ENCODE measurements at regions not wholly inside any gene's neighbourhood (a gene's known extent, or its start where the extent isn't known, plus 50 kb on each side); places are given as distances from the start of the nearest gene placed in this dataset.

DNA sequence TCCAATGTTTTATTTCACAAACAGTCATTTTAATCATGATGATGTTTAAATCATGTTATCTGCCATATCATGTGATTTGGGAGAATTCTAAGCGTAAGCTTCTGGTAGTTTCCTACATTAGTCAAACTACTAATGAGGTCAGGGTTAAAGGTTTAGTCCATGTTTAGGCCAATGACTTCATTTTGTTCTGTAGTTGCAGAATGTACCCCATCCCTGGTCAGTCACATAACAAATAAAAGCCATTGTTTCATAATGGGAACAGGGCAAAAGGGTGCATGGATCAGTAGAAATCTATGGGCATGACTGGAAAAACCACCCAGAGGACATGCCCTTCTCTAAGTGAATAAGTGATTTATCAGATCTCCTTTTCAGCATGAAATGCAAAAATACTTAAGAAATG is 138.4 kb upstream of the ABCB5 start:
- 92 to 100% methylated on average over 1 of the region's 1 CpG for whole genome bisulfite sequencing, 2 donors

DNA sequence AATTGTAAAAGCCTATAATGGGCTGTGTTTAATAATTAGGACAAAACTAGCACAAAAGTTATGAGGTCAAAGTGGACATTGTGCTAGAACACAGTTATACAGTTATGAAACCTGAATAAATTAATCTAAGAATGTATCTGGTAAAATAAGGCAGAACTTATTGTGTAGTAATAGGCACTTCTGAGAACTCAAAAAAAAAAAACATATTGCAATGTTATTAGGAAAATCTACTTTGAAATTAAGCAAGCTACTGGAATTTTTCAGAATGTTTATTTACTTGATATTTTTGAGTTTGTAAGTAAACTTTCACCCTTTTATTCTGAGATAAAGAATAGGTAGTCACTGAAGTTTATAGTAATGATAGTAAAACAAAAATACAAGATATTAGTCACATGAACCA is 135.8 kb upstream of the ABCB5 start:
- Histone ChIP-seq H3K4me3 (no peak overlapping the region), H3K9me3 (no peaks in the 10 kb centered on the region), H3K4me1 (no peaks in the 10 kb centered on the region), H3K36me3 (no peaks in the 10 kb centered on the region), H3K27ac (no peak overlapping the region), H3K27me3 (no peaks in the 10 kb centered on the region)
- no peak for TF ChIP-seq POLR2A (IDR thresholded peaks at IDR 0.05)
- TF ChIP-seq, protein P1, sequence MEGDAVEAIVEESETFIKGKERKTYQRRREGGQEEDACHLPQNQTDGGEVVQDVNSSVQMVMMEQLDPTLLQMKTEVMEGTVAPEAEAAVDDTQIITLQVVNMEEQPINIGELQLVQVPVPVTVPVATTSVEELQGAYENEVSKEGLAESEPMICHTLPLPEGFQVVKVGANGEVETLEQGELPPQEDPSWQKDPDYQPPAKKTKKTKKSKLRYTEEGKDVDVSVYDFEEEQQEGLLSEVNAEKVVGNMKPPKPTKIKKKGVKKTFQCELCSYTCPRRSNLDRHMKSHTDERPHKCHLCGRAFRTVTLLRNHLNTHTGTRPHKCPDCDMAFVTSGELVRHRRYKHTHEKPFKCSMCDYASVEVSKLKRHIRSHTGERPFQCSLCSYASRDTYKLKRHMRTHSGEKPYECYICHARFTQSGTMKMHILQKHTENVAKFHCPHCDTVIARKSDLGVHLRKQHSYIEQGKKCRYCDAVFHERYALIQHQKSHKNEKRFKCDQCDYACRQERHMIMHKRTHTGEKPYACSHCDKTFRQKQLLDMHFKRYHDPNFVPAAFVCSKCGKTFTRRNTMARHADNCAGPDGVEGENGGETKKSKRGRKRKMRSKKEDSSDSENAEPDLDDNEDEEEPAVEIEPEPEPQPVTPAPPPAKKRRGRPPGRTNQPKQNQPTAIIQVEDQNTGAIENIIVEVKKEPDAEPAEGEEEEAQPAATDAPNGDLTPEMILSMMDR (IDR thresholded peaks at IDR 0.05): no peak
- intact Hi-C loops (cut with DNase I): no loop called here
- DNase-seq: no peak

More for the DNA sequence above, 138.4 kb upstream of the ABCB5 start:
- H3K27ac ChIP-seq: no peak overlapping the region
- no peaks in the 10 kb centered on the region for H3K4me1 ChIP-seq
- DNase-seq: no peak
- H3K36me3 ChIP-seq: no peaks in the 10 kb centered on the region
- no peak overlapping the region for H3K4me3 ChIP-seq
- TF ChIP-seq, protein P1 (IDR thresholded peaks at IDR 0.05): no peak
- TF ChIP-seq POLR2A (IDR thresholded peaks at IDR 0.05): no peak
- H3K27me3 ChIP-seq: no peaks in the 10 kb centered on the region
- H3K9me3 ChIP-seq: no peaks in the 10 kb centered on the region
- intact Hi-C loops (cut with DNase I): no loop called here

DNA sequence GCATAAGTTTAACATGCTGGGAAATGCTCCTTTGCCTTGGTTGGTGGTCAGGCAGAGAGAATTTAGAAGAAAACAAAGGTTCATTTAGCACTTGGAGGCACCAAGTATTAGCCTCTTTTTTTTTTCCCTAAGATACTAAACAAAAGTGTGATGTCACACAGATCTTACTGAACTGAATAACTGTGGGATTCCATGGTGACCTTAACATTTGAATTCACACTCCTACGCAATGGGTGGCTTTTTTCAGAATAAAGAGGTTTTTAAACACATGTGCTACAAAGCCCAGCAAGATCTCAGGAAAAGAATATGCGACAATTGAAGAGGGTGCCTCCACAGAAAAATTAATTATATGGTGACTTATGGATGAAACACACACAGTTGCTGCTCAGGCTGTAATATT is 133.4 kb upstream of the ABCB5 start:
- DNase-seq: no peak
- peaks cover 0 to 3% (median 0%) of the 10 kb centered on the region in 4 donors for H3K27me3 ChIP-seq
- H3K36me3 ChIP-seq: no peaks in the 10 kb centered on the region
- no peaks in the 10 kb centered on the region for H3K4me1 ChIP-seq
- no peak overlapping the region for H3K4me3 ChIP-seq
- peaks cover 0 to 7% (median under 1%) of the 10 kb centered on the region in 3 donors for H3K9me3 ChIP-seq
- intact Hi-C loops (cut with DNase I): no loop called here
- WGBS, 2 donors: 82% methylated on average over 2 of the region's 2 CpGs
- H3K27ac ChIP-seq: no peak overlapping the region
- TF ChIP-seq, protein P1 (IDR thresholded peaks at IDR 0.05): no peak
- no peak for TF ChIP-seq POLR2A (IDR thresholded peaks at IDR 0.05)

DNA sequence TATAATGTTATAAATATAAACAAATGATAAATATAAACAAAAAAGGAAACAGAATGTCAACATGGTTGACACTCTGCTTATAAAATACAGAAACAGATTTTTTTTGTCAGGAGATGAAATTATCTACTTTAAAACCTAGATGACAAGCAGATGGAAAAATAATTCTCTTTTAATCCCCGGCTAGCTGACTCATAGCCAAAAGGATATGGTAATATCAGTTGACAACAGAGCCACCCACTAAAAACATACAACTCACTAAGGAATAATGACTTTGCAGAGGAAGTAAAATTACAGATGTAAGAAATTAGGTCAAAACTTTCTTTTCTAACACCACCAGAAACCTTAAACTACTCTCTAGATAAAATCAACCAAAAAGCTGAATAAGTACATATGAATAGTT is 131.1 kb upstream of the ABCB5 start:
- TF ChIP-seq POLR2A (IDR thresholded peaks at IDR 0.05): no peak
- TF ChIP-seq, protein P1 (IDR thresholded peaks at IDR 0.05): no peak
- no peak for DNase-seq
- Histone ChIP-seq H3K4me3 (no peak overlapping the region), H3K36me3 (no peaks in the 10 kb centered on the region), H3K4me1 (no peaks in the 10 kb centered on the region), H3K27me3 (peaks cover 0 to 3% (median 0%) of the 10 kb centered on the region in 4 donors), H3K27ac (no peak overlapping the region), H3K9me3 (peaks cover 0 to 29% (median 22%) of the 10 kb centered on the region in 3 donors)
- WGBS, 2 donors: 4 to 17% methylated on average over 1 of the region's 1 CpG
- intact Hi-C loops (cut with DNase I): no loop called here

DNA sequence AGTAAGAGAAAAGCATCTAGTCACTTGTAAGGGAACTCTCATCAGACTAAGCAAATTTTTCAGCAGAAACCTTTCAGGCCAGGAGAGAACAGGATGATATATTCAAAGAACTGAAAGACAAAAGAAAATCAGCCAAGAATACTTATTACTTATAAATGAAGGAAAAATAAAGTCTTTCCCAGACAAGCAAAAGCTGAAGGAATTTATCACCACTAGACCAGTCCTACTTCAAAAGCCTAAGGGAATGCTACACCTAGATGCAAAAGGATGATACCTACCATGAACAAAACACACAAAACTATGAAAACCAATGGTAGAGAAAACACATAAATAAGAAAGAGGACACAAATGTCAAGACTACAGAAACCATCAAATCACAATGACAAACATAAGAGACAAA is 126.6 kb upstream of the ABCB5 start:
- H3K4me3 ChIP-seq: no peak overlapping the region
- H3K4me1 ChIP-seq: no peaks in the 10 kb centered on the region
- H3K27ac ChIP-seq: no peak overlapping the region
- no peaks in the 10 kb centered on the region for H3K36me3 ChIP-seq
- peaks cover 0 to 32% (median 22%) of the 10 kb centered on the region in 3 donors for H3K9me3 ChIP-seq
- H3K27me3 ChIP-seq: peaks cover 0 to 7% (median 0%) of the 10 kb centered on the region in 4 donors
- TF ChIP-seq, protein P1 (IDR thresholded peaks at IDR 0.05): no peak
- no peak for TF ChIP-seq POLR2A (IDR thresholded peaks at IDR 0.05)
- intact Hi-C loops (cut with DNase I): no loop called here
- no peak for DNase-seq

All from esophagus squamous epithelium (tissue), 5 donors.